Neural crest cell (in vitro differentiated cells): ENCODE measurements at regions not wholly inside any gene's neighbourhood (a gene's known extent, or its start where the extent isn't known, plus 50 kb on each side); places are given as distances from the start of the nearest gene placed in this dataset.

ENCODE experiments used
- DNase-seq: peaks from one replicate; pipeline ENCODE4 v3.0.0; 2021; ENCODE audit warnings: low read depth, mixed read lengths, low spot score
- H3K27ac Mint-ChIP-seq: one replicate; pipeline ENCODE4 v1.8.0; 2021; ENCODE audit warnings: mild to moderate bottlenecking, mixed read lengths; ENCODE audit not compliant: unreplicated experiment
- H3K27me3 Mint-ChIP-seq: 2 replicates; pipeline ENCODE4 v1.8.0; 2021; ENCODE audit warnings: low read depth, mild to moderate bottlenecking, mixed read lengths
- H3K36me3 Mint-ChIP-seq: 2 replicates; pipeline ENCODE4 v1.8.0; 2021; ENCODE audit warnings: low read depth, mild to moderate bottlenecking, mixed read lengths
- H3K4me1 Mint-ChIP-seq: 2 replicates; pipeline ENCODE4 v1.8.0; 2021; ENCODE audit warnings: mixed read lengths
- H3K4me3 Mint-ChIP-seq: one replicate; pipeline ENCODE4 v1.8.0; 2021; ENCODE audit warnings: mild to moderate bottlenecking, mixed read lengths
- H3K9me3 Mint-ChIP-seq: 2 replicates; pipeline ENCODE4 v1.8.0; 2021; ENCODE audit warnings: mixed read lengths
- TF ChIP-seq, protein P1 (sequence below): fragments of 200-600 bp; sonication (generic); conservative IDR thresholded peaks from 2 replicates; pipeline ENCODE4 v1.5.0; 2021; ENCODE audit warnings: antibody characterized with exemption, mild to moderate bottlenecking

DNA sequence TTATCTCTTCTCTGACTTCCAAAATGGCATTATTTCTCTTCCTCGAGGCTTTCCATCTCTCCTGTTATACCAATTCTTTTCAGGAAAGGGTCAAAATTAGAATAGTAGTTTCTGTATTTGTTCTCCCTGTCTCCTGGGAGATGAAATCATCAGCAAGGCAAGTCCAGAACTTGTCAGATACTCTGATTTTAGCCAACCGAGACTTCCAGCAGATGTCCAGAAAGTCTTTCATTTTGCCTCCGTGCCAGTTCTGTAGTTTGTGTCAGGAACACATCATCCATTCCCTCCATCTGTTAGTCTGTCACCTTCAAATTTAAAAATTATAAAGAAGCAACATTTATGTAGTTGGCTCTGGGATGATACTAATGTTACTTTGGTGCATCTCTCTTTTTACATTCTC, 275.7 kb downstream of the CCDC59 start:
- Mint-ChIP-seq H3K36me3 (no peaks in the 10 kb centered on the region), H3K27ac (no peak overlapping the region), H3K4me1 (no peaks in the 10 kb centered on the region), H3K9me3 (no peaks in the 10 kb centered on the region), H3K4me3 (no peak overlapping the region), H3K27me3 (no peaks in the 10 kb centered on the region)
- DNase-seq, result no peak
- TF ChIP-seq, protein P1, sequence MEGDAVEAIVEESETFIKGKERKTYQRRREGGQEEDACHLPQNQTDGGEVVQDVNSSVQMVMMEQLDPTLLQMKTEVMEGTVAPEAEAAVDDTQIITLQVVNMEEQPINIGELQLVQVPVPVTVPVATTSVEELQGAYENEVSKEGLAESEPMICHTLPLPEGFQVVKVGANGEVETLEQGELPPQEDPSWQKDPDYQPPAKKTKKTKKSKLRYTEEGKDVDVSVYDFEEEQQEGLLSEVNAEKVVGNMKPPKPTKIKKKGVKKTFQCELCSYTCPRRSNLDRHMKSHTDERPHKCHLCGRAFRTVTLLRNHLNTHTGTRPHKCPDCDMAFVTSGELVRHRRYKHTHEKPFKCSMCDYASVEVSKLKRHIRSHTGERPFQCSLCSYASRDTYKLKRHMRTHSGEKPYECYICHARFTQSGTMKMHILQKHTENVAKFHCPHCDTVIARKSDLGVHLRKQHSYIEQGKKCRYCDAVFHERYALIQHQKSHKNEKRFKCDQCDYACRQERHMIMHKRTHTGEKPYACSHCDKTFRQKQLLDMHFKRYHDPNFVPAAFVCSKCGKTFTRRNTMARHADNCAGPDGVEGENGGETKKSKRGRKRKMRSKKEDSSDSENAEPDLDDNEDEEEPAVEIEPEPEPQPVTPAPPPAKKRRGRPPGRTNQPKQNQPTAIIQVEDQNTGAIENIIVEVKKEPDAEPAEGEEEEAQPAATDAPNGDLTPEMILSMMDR, result no peak

DNA sequence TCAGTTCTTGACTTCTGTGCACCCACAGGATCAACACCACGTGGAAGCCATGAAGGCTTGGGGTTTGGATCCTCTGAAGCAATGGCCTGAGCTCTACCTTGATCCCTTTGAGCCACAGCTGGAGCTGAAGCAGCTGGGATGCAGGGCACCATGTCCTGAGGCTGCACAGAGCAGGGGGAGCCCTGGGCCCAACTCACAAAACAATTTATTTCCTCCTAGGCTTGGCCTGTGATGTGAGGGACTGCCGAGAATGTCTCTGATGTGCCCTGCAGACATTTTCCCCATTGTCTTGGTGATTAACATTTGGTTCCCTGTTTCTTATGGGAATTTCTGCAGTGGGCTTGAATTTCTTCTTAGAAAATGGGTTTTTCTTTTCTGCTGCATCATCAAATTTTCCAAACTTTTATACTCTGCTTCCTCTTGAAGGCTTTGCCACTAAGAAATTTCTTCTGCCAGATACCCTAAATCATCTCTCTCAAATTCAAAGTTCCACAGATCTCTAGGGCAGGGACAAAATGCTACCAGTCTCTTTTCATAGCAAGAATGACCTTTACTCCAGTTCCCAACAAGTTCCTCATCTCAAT, 288.2 kb downstream of the CCDC59 start:
- H3K27me3 Mint-ChIP-seq, result no peaks in the 10 kb centered on the region
- TF ChIP-seq, protein P1, result no peak
- no peak overlapping the region for H3K27ac Mint-ChIP-seq
- no peaks in the 10 kb centered on the region for H3K4me1 Mint-ChIP-seq
- H3K9me3 Mint-ChIP-seq, result no peaks in the 10 kb centered on the region
- no peak for DNase-seq
- H3K36me3 Mint-ChIP-seq, result no peaks in the 10 kb centered on the region
- no peak overlapping the region for H3K4me3 Mint-ChIP-seq

DNA sequence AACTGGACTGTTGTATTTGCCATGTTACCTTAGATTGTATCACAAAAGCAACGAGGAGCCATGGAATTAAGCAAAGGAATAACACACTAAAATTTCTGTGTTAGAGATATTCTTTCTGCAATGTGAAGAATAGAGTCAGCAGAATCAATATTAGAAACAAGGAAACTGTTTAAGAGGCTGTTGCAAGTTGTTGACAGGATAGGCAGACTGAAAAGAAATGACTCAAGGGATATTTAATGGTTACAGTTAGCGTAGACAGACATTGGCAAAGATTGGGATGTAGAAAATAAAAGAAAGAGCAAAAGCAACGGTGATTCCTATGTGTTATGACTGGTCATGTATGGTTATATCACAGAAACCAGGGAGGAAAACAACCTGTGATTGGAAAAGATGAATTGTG, 299.0 kb upstream of the PPFIA2 start:
- DNase-seq, result no peak
- H3K4me3 Mint-ChIP-seq, result no peak overlapping the region
- no peak overlapping the region for H3K27ac Mint-ChIP-seq
- H3K27me3 Mint-ChIP-seq, result peaks cover 2% of the 10 kb centered on the region
- TF ChIP-seq, protein P1, result no peak
- H3K9me3 Mint-ChIP-seq, result no peaks in the 10 kb centered on the region
- H3K36me3 Mint-ChIP-seq, result no peaks in the 10 kb centered on the region
- H3K4me1 Mint-ChIP-seq, result no peaks in the 10 kb centered on the region

DNA sequence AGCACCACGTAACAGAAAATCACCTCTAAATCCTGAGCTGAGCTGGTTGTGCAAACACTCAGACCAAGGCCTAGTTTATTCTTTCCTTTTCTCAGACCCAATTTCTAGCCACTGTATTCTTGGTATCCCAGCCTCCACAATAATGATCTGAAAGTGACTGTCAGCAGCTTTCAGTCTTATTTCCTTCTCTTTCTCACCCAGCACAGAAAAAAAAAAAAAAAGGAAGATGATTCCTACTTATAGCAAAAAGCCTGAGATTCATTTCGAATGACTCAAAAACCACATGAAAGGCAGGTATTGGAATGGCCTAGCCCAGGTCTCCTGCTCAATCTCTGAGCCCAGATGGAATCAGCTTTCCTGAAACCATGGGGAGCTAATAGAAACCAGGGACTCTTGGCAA, 298.6 kb upstream of the PPFIA2 start:
- Mint-ChIP-seq H3K9me3 (no peaks in the 10 kb centered on the region), H3K4me3 (no peak overlapping the region), H3K27ac (no peak overlapping the region), H3K27me3 (peaks cover 2% of the 10 kb centered on the region), H3K36me3 (no peaks in the 10 kb centered on the region), H3K4me1 (no peaks in the 10 kb centered on the region)
- no peak for DNase-seq
- TF ChIP-seq, protein P1, result no peak

DNA sequence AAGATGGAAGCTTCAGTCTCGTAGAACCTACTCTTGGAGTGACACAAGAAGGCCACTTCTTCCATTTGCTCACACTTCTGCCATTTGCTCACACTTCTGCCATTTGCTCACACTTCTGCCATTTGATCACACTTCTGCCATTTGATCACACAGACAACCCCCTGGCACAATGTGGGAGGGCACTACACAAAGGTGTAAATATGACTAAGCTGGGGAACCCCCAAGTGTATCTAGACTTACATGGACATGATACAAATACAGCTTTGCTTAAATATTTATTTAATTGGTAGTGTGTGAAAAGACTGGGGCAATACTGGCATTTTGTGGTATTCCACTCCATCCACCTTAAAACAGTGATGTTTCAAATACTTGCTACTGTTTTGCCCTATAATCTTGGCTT, 296.2 kb upstream of the PPFIA2 start:
- H3K4me1 Mint-ChIP-seq, result no peaks in the 10 kb centered on the region
- no peak for DNase-seq
- H3K36me3 Mint-ChIP-seq, result no peaks in the 10 kb centered on the region
- no peak overlapping the region for H3K4me3 Mint-ChIP-seq
- H3K9me3 Mint-ChIP-seq, result peaks cover 2% of the 10 kb centered on the region
- TF ChIP-seq, protein P1, result no peak
- no peak overlapping the region for H3K27ac Mint-ChIP-seq
- H3K27me3 Mint-ChIP-seq, result peaks cover 2% of the 10 kb centered on the region
